GM21529 (cell line): ENCODE measurements at regions not wholly inside any gene's neighbourhood (a gene's known extent, or its start where the extent isn't known, plus 50 kb on each side); places are given as distances from the start of the nearest gene placed in this dataset.

Source experiments
- ATAC-seq: cut with Tn5 transposase; IDR thresholded peaks from one replicate; pipeline ENCODE4 v1.9.1; 2021; ENCODE audit not compliant: unreplicated experiment

GRCh38 chr12:44961887-44962286, 85.8 kb upstream of the NELL2 start:
- no peak for ATAC-seq

GRCh38 chr12:44960856-44961255, 84.7 kb upstream of the NELL2 start:
- no peak for ATAC-seq

- no peak for ATAC-seq
These were observed 84.3 kb upstream of the NELL2 start for GRCh38 chr12:44960423-44960822.

GRCh38 chr12:44947163-44947562, 71.0 kb upstream of the NELL2 start:
- no peak for ATAC-seq

GRCh38 chr12:44942714-44943113, 66.6 kb upstream of the NELL2 start:
- ATAC-seq, result no peak

GRCh38 chr12:44930972-44931600, 55.0 kb upstream of the NELL2 start:
- ATAC-seq, result peak; percentile 58

- ATAC-seq, result no peak
These were observed 53.2 kb upstream of the NELL2 start for GRCh38 chr12:44929236-44929885.
